ENCODE measurements at regions not wholly inside any gene's neighbourhood (a gene's known extent, or its start where the extent isn't known, plus 50 kb on each side); places are given as distances from the start of the nearest gene placed in this dataset.

DNA sequence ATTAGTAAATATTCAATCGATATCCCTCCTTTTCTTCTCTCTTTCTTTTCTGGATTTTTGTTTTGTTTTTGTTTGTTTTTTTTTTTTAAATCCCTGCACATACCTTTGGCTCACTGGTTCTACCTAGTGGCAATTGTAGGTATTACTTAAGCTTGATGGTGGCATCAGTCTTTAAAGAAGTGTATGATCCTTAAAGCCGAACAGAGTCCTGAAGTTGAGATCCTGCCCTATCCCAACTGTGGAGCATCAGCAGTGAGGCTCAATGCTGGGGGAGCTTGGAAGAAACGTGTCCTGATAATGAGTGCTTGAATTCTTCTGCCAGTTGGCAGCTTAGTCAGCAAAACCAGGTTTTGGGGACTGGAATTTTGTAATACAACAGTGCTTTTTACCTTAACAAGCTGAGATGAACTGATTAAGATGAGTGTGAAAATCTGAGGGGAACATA, 60.8 kb downstream of the FASLG start:
- TF ChIP-seq POLR2AphosphoS5 (IDR thresholded peaks at IDR 0.05; ENCODE audit: borderline replicate concordance, low read depth, low read length): no peak
- no peak for TF ChIP-seq EZH2 (IDR thresholded peaks at IDR 0.05)
- no peak for TF ChIP-seq FOXP2 (optimal IDR thresholded peaks at IDR 0.05; ENCODE audit: control extremely low read depth, extremely low read length, insufficient read depth)

Data from SK-N-MC (cell line).